GM12891 (cell line): ENCODE measurements at regions not wholly inside any gene's neighbourhood (a gene's known extent, or its start where the extent isn't known, plus 50 kb on each side); places are given as distances from the start of the nearest gene placed in this dataset.

ENCODE experiments used
- POLR2A ChIP-seq: IDR thresholded peaks from 2 replicates; pipeline ENCODE4 v1.6.1; 2011; ENCODE audit warnings: low read depth, low read length, control low read depth
- POLR2AphosphoS5 ChIP-seq: IDR thresholded peaks from 2 replicates; pipeline ENCODE4 v1.6.1; 2011; ENCODE audit warnings: low read depth, low read length, control low read depth
- POU2F2 ChIP-seq: IDR thresholded peaks from 2 replicates; pipeline ENCODE4 v1.6.1; 2011; ENCODE audit warnings: low read depth, mild to moderate bottlenecking, control low read depth, low read length, moderate library complexity
- SPI1 ChIP-seq: IDR thresholded peaks from 2 replicates; pipeline ENCODE4 v1.6.1; 2011; ENCODE audit warnings: low read depth, low read length, control low read depth
- TAF1 ChIP-seq: IDR thresholded peaks from 2 replicates; pipeline ENCODE4 v1.6.1; 2011; ENCODE audit warnings: low read depth, low read length, control low read depth

DNA sequence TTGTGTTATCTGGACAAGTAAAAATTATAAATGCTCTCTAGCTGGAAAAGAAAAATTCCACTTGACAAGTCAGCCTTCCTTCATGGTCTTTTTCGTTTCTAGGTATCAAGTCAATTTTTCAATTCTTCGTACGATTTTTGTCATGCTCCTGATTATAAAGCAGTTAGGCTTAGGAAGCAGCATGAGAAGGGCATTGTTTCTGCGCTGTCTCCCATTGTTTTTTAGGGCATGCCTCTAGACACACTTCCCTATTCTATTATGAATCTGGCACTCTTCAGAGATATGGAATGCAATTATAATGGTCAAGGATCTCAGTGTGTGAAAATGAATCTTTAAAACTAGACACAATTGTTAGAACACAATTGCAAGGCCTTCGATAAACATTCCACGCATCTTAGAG lies 164.1 kb upstream of the FAT1 start:
- TF ChIP-seq POLR2A: no peak
- TF ChIP-seq TAF1: no peak
- no peak for TF ChIP-seq POLR2AphosphoS5
- no peak for TF ChIP-seq POU2F2
- no peak for TF ChIP-seq SPI1
